Colonic mucosa (tissue), 4 donors: ENCODE measurements at regions not wholly inside any gene's neighbourhood (a gene's known extent, or its start where the extent isn't known, plus 50 kb on each side); places are given as distances from the start of the nearest gene placed in this dataset.

Experiments
- DNase-seq: peaks from one replicate; pipeline ENCODE4 v3.0.0-alpha.2; 2020
- H3K27ac ChIP-seq: fragments of 200-600 bp; one replicate; pipeline ENCODE4 v1.8.0; 2021
- H3K27me3 ChIP-seq: fragments of 200-600 bp; one replicate; pipeline ENCODE4 v1.8.0; 2021
- H3K36me3 ChIP-seq: fragments of 200-600 bp; one replicate; pipeline ENCODE4 v1.8.0; 2021
- H3K4me1 ChIP-seq: fragments of 200-600 bp; one replicate; pipeline ENCODE4 v1.8.0; 2021; ENCODE audit warnings: mild to moderate bottlenecking
- H3K4me3 ChIP-seq: fragments of 200-600 bp; one replicate; pipeline ENCODE4 v1.8.0; 2021
- H3K9ac ChIP-seq, 2 donors: one replicate each; pipeline ENCODE4 v1.7.0; 2013; ENCODE audit warnings: control low read depth in 2 of 2, low read depth in 2 of 2, low read length in 2 of 2
- H3K9me3 ChIP-seq: fragments of 200-600 bp; one replicate; pipeline ENCODE4 v1.8.0; 2021
- intact Hi-C: fragments of 100-400 bp; cut with DNase I; formaldehyde crosslinking; loops from one replicate; pipeline ENCODE4 v1.14.1; 2022
- TF ChIP-seq, protein P1 (sequence below): fragments of 200-600 bp; IDR thresholded peaks from one replicate; pipeline ENCODE4 v1.8.0; 2022; ENCODE audit warnings: antibody characterized with exemption, mild to moderate bottlenecking
- donor health status: healthy.
- donor health status: DM: no; HTN: no; CAD: no.
- donor health status: DM: no; HTN: no; CAD: no.

DNA sequence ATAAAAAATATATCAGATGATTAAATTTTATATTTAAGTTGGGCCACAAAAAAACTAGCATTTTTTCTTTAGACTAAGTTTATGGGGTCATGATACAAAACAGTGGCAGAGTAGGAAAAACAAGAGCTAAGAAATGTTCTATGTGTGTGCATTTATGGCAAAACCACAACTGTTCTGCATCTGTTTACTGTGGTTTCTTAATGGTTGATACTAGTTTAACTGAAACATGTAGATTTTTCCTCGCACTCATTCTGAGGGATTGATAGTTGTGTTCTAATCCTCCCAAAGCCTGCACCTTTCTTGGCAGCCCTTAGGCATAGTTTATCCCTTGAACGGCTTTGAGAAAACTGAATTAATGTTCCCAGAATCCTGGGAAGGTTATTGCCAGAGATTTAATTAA, 66.6 kb upstream of the PHYHIPL start:
- intact Hi-C loops = no loop called here
- TF ChIP-seq, protein P1, sequence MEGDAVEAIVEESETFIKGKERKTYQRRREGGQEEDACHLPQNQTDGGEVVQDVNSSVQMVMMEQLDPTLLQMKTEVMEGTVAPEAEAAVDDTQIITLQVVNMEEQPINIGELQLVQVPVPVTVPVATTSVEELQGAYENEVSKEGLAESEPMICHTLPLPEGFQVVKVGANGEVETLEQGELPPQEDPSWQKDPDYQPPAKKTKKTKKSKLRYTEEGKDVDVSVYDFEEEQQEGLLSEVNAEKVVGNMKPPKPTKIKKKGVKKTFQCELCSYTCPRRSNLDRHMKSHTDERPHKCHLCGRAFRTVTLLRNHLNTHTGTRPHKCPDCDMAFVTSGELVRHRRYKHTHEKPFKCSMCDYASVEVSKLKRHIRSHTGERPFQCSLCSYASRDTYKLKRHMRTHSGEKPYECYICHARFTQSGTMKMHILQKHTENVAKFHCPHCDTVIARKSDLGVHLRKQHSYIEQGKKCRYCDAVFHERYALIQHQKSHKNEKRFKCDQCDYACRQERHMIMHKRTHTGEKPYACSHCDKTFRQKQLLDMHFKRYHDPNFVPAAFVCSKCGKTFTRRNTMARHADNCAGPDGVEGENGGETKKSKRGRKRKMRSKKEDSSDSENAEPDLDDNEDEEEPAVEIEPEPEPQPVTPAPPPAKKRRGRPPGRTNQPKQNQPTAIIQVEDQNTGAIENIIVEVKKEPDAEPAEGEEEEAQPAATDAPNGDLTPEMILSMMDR = no peak
- no peaks in the 10 kb centered on the region for H3K27me3 ChIP-seq
- no peak overlapping the region for H3K9ac ChIP-seq
- no peaks in the 10 kb centered on the region for H3K4me1 ChIP-seq
- no peaks in the 10 kb centered on the region for H3K9me3 ChIP-seq
- H3K36me3 ChIP-seq = no peaks in the 10 kb centered on the region
- no peak for DNase-seq
- H3K27ac ChIP-seq = no peak overlapping the region
- no peak overlapping the region for H3K4me3 ChIP-seq

DNA sequence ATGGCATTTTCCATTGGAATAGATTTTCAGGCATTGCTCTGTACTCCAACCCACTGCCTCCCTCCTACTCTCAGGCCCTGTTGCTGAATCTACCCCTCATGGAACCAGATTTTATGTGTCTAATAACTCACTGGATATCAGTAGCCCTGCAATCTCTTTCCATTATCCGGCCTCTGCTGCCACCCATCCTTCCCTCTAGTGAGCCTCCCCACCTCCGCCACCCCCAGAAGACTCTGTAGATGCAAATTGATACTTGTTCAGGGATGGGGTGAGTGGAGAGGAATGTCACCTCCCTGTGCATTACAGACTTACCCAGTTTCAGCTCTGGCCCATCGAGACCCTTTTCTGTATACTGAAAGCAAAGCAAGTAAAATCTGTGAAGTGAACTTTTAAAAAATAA, 52.3 kb upstream of the PHYHIPL start:
- Histone ChIP-seq H3K4me1 (no peaks in the 10 kb centered on the region), H3K27ac (no peak overlapping the region), H3K9me3 (no peaks in the 10 kb centered on the region), H3K9ac (no peak overlapping the region), H3K36me3 (no peaks in the 10 kb centered on the region), H3K4me3 (no peak overlapping the region), H3K27me3 (no peaks in the 10 kb centered on the region)
- no peak for DNase-seq
- intact Hi-C loops = no loop called here
- TF ChIP-seq, protein P1 = no peak

DNA sequence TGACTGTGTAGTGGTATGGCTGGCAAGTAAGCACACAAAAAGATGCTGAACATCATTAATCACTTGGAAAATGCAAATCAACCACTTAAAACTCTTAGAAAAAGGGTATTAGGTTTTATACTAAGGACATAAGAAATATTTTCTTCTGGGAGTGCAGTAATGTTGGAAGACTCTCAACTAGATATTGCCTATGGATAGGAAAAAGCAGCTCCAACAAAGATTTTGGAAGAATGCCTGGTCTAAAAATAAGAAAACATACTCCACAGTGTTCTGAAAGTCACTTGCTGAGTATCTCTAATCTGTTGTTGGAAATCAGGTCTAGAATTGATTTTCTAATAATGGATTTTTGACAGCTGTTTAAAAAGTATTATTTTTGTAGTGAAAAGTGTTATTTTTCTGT, 50.8 kb upstream of the PHYHIPL start:
- Histone ChIP-seq H3K9me3 (no peaks in the 10 kb centered on the region), H3K9ac (no peak overlapping the region), H3K4me1 (no peaks in the 10 kb centered on the region), H3K27ac (no peak overlapping the region), H3K36me3 (no peaks in the 10 kb centered on the region), H3K27me3 (no peaks in the 10 kb centered on the region), H3K4me3 (no peak overlapping the region)
- TF ChIP-seq, protein P1 = no peak
- intact Hi-C loops = no loop called here
- DNase-seq = no peak

GRCh38 chr10:59126261-59126660, 50.2 kb upstream of the PHYHIPL start:
- Histone ChIP-seq H3K36me3 (no peaks in the 10 kb centered on the region), H3K27me3 (no peaks in the 10 kb centered on the region), H3K4me3 (no peak overlapping the region), H3K4me1 (no peaks in the 10 kb centered on the region), H3K9ac (no peak overlapping the region), H3K9me3 (no peaks in the 10 kb centered on the region), H3K27ac (no peak overlapping the region)
- intact Hi-C loops = no loop called here
- TF ChIP-seq, protein P1 = no peak
- DNase-seq = no peak
